Lung (tissue), 11 donors: ENCODE measurements at regions not wholly inside any gene's neighbourhood (a gene's known extent, or its start where the extent isn't known, plus 50 kb on each side); places are given as distances from the start of the nearest gene placed in this dataset.

Source experiments
- ATAC-seq: fragments of 200-7000 bp; cut with Tn5 transposase; one replicate; pipeline ENCODE4 v1.9.1; 2020; ENCODE audit warnings: moderate number of reproducible peaks; ENCODE audit not compliant: insufficient read depth, low FRiP score
- DNase-seq, 3 donors: peaks; one replicate each; pipeline ENCODE4 v3.0.0-alpha.2; 2013 to 2017
- H3K27ac ChIP-seq, 2 donors: one replicate each; pipeline ENCODE4 v1.5.1; 2013; ENCODE audit warnings: mild to moderate bottlenecking in 2 of 2, moderate library complexity in 2 of 2, control low read depth in 1 of 2, inconsistent platforms in 1 of 2, low read depth in 1 of 2, low read length in 1 of 2
- H3K27me3 ChIP-seq, 3 donors: one replicate each; pipeline ENCODE4 v1.5.1; 2013; ENCODE audit warnings: low read length in 2 of 3; ENCODE audit not compliant: control insufficient read depth in 3 of 3, insufficient read depth in 3 of 3
- H3K36me3 ChIP-seq, 4 donors: one replicate each; pipeline ENCODE4 v1.5.1; 2013; ENCODE audit warnings: low read length in 4 of 4, mild to moderate bottlenecking in 1 of 4, moderate library complexity in 1 of 4; ENCODE audit not compliant: control insufficient read depth in 4 of 4, insufficient read depth in 4 of 4
- H3K4me1 ChIP-seq, 5 donors: one replicate each; pipeline ENCODE4 v1.5.1; 2013; ENCODE audit warnings: low read length in 5 of 5, mild to moderate bottlenecking in 2 of 5, moderate library complexity in 1 of 5; ENCODE audit not compliant: control insufficient read depth in 5 of 5, insufficient read depth in 5 of 5
- H3K4me3 ChIP-seq: one replicate; pipeline ENCODE4 v1.5.1; 2013; ENCODE audit warnings: mild to moderate bottlenecking, control low read depth, moderate library complexity
- H3K9ac ChIP-seq, 2 donors: one replicate each; pipeline ENCODE4 v1.5.1; 2013; ENCODE audit warnings: low read length in 2 of 2, control low read depth in 1 of 2; ENCODE audit not compliant: insufficient read depth in 1 of 2
- H3K9me3 ChIP-seq, 4 donors: one replicate each; pipeline ENCODE4 v1.5.1; 2013; ENCODE audit warnings: low read length in 3 of 4, mild to moderate bottlenecking in 1 of 4, moderate library complexity in 1 of 4; ENCODE audit not compliant: control insufficient read depth in 4 of 4, insufficient read depth in 3 of 4
- CTCF ChIP-seq: IDR thresholded peaks from 2 replicates; pipeline ENCODE4 v1.5.1; 2012; ENCODE audit warnings: mild to moderate bottlenecking; ENCODE audit errors: control extremely low read depth, extremely low read depth
- WGBS, 2 donors: extraction: QIAGEN DNeasy Blood & Tissue Kit; methylation state at CpG; one replicate each; pipeline ENCODE4 v1.1.7; 2013; 5-methylcytosine and 5-hydroxymethylcytosine counted together
- donor health status: control.
- donor health status: control.
- donor health status: Bipolar disorder and iron deficiency.
- donor health status: healthy.
- donor health status: DM: yes; HTN: yes; CAD: no.

DNA sequence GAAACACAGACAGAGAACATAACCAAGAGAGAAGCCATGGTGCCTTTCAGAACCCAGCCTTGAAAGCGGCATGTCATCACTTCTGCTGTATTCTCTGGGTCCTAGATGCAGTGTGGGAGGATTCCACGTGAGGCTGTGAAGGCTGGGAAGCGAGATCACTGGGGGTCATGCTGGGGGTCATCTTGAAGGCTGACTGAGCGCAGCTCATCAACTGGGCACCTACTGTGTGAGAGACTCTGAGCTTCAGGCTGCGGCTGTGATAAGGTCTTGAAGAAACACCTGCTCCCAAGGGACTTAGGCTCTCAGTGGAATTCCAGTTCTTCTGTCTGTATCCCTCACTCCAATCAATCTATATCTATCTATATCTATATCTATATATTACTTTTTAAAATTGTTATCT lies 91.8 kb upstream of the KLF13 start:
- TF ChIP-seq CTCF = no peak
- Histone ChIP-seq H3K36me3 (no peaks in the 10 kb centered on the region), H3K27ac (no peak overlapping the region), H3K4me3 (no peak overlapping the region), H3K9ac (no peak overlapping the region), H3K27me3 (no peaks in the 10 kb centered on the region), H3K4me1 (peaks cover 0 to 20% (median 17%) of the 10 kb centered on the region in 5 donors), H3K9me3 (no peaks in the 10 kb centered on the region)
- DNase-seq (no peak), ATAC-seq (no peak)
- WGBS, 2 donors = 80 to 91% methylated on average over 5 of the region's 5 CpGs

DNA sequence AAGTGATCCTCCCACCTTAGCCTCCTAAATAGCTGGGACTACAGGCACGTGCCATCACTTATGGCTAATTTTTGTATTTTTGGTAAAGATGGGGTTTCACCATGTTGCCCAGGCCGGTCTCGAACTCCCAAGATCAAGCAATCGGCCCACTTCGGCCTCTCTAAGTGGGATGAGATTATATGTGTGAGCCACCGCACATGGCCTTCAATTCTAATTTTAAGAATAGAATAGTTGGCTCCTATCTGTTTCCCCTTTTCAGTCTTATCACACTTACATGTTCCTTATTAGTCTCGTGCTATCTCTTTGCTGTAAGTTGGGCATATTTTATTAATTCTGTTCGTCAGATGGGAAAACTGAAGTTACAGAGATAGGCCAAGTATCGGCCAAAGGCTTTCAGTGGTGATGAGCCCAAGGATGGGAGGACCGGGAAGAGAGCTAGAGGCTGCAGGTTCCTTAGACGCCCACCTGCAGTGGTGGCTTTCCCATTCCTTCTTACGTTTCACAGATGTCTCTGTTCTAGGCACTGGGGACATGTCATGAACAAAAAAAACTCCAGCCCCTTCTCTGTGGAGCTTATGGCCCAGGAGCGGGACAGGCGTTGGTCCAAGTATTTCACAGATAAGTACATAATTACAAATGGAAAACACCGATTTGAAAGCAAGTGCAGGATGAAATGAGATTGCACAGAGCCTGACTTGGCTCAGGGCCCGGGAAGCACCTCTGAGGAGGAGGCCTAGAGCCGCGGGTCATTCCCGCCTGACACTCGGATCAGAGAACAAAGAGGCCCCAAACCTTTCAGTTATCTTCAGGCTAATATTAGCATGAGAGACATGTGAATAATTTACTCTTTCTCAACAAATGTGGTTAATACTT lies 91.1 kb upstream of the KLF13 start:
- no peak overlapping the region for H3K4me3 ChIP-seq
- H3K27me3 ChIP-seq = no peaks in the 10 kb centered on the region
- no peak overlapping the region for H3K9ac ChIP-seq
- 68 to 80% methylated on average over 20 of the region's 20 CpGs for WGBS, 2 donors
- peak overlapping the region; percentile 2 to 95 for H3K27ac ChIP-seq
- DNase-seq (peak in 2 of 3 donors; percentile 25 to 31), ATAC-seq (no peak)
- no peaks in the 10 kb centered on the region for H3K36me3 ChIP-seq
- H3K9me3 ChIP-seq = no peaks in the 10 kb centered on the region
- no peak for TF ChIP-seq CTCF
- peaks cover 0 to 20% (median 17%) of the 10 kb centered on the region in 5 donors for H3K4me1 ChIP-seq

DNA sequence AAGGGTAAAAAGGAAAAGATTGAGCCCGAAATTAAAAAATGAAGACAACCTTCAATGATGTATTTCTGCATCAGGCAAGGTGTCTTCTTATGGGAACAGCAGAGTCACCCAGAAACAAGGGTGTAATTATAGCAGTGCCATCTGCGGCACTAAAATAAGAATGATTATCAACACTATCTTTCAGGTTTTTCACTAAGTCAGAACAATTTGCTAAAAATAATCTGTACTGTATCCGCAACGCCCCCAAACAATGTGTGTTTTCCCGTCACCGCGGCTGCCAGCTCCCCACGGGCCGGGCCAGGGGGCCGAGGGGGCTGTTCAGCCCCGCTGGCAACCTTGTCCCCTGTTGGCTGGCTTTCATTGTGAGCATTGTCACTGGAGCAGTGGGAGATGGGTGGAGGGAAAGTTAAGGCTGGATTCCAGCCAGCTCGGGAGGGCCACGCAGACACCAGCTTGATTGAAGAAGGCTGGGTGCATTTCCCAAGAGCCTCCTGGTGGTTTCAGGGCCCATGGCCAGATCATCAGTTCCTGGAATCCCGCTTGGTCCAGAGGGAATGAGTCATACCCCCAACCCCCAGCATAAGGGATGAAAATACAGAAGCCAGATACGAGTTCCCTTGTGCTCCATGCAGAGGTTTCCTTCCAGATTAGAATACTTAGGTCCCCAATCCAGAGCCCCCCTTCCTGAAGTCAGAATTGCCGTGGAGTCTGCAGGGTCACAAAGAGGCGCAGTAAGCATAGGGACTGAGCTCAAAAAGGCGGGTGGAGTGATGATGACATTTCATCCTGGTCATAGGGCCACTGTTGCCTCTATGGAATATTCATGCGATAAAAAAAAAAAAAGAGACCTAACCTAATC lies 90.2 kb upstream of the KLF13 start:
- DNase-seq (peak; percentile 90 to 96 (median 95)), ATAC-seq (peak; percentile 94)
- H3K36me3 ChIP-seq = no peaks in the 10 kb centered on the region
- no peaks in the 10 kb centered on the region for H3K9me3 ChIP-seq
- H3K27me3 ChIP-seq = no peaks in the 10 kb centered on the region
- H3K27ac ChIP-seq = peak overlapping the region; percentile 86 to 95
- H3K9ac ChIP-seq = no peak overlapping the region
- no peak overlapping the region for H3K4me3 ChIP-seq
- TF ChIP-seq CTCF = no peak
- 46 to 59% methylated on average over 19 of the region's 19 CpGs for WGBS, 2 donors
- H3K4me1 ChIP-seq = peaks cover 0 to 20% (median 17%) of the 10 kb centered on the region in 5 donors
